ENCODE measurements at regions not wholly inside any gene's neighbourhood (a gene's known extent, or its start where the extent isn't known, plus 50 kb on each side); places are given as distances from the start of the nearest gene placed in this dataset.

GRCh38 chr6:81589465-81590313, 162.8 kb downstream of the TENT5A start:
- TF ChIP-seq EZH2 (IDR thresholded peaks at IDR 0.05; ENCODE audit: borderline replicate concordance, low read depth, low read length, poor library complexity, severe bottlenecking) (no peak), CTCF (conservative IDR thresholded peaks at IDR 0.05; ENCODE audit: low read depth, low read length) (no peak)
